Adrenal gland (tissue), 5 donors: ENCODE measurements at regions not wholly inside any gene's neighbourhood (a gene's known extent, or its start where the extent isn't known, plus 50 kb on each side); places are given as distances from the start of the nearest gene placed in this dataset.

ENCODE experiments used
- POLR2A ChIP-seq, 2 donors: fragments of 450-650 bp; IDR thresholded peaks; one replicate each; pipeline ENCODE4 v1.6.1; 2017; ENCODE audit warnings: antibody characterized with exemption in 2 of 2, mild to moderate bottlenecking in 2 of 2, moderate library complexity in 1 of 2
- TF ChIP-seq, protein P1 (sequence below), 6 experiments: fragments of 450-650 bp in 4 of 6; fragments of 200-600 bp in 2 of 6; sonication (generic) in 1 of 6; IDR thresholded peaks; 1 replicate in 5 of 6; 2 replicates in 1 of 6; pipeline versions ENCODE4 v1.5.1 to v1.8.0; 2016 to 2021; ENCODE audit warnings: antibody characterized with exemption in 6 of 6, mild to moderate bottlenecking in 2 of 6, moderate library complexity in 1 of 6
- donor health status: DM: no; HTN: no; CAD: no.

DNA sequence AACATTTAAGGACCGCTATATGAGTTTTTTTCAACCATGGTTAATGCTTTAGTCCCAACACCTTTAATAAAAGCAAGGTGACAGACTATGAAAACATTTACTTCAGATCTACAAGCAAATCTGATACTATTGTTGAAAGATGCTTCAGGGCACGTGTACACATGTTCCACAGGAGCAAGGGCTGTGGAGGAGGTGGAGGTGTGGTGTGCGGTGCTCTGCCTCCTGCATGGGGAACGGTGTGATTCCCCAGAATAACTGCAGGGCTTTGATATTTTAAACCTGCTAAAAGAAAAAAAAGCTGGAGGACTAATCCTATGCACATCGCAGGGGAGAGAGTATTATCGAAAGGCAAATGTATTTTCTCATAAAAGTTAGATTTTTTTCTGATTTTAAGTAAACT lies 188.1 kb upstream of the CEP162 start:
- TF ChIP-seq, protein P1, sequence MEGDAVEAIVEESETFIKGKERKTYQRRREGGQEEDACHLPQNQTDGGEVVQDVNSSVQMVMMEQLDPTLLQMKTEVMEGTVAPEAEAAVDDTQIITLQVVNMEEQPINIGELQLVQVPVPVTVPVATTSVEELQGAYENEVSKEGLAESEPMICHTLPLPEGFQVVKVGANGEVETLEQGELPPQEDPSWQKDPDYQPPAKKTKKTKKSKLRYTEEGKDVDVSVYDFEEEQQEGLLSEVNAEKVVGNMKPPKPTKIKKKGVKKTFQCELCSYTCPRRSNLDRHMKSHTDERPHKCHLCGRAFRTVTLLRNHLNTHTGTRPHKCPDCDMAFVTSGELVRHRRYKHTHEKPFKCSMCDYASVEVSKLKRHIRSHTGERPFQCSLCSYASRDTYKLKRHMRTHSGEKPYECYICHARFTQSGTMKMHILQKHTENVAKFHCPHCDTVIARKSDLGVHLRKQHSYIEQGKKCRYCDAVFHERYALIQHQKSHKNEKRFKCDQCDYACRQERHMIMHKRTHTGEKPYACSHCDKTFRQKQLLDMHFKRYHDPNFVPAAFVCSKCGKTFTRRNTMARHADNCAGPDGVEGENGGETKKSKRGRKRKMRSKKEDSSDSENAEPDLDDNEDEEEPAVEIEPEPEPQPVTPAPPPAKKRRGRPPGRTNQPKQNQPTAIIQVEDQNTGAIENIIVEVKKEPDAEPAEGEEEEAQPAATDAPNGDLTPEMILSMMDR (IDR thresholded peaks at IDR 0.05) = no peak
- TF ChIP-seq POLR2A (IDR thresholded peaks at IDR 0.05) = no peak
